Osteoblast (primary cell): ENCODE measurements at regions not wholly inside any gene's neighbourhood (a gene's known extent, or its start where the extent isn't known, plus 50 kb on each side); places are given as distances from the start of the nearest gene placed in this dataset.

Experiments
- DNase-seq: peaks from one replicate; pipeline ENCODE4 v3.0.0; 2011; ENCODE audit warnings: low spot score, mixed read lengths; ENCODE audit not compliant: insufficient read length; ENCODE audit errors: missing footprints
- H2AFZ ChIP-seq: 2 replicates; pipeline ENCODE4 v1.6.0; 2011; ENCODE audit warnings: mild to moderate bottlenecking, low read length
- H3K27ac ChIP-seq: 2 replicates; pipeline ENCODE4 v1.5.1; 2011; ENCODE audit warnings: mild to moderate bottlenecking, low read depth, low read length, moderate library complexity
- H3K27me3 ChIP-seq: 2 replicates; pipeline ENCODE4 v1.6.0; 2012; ENCODE audit warnings: mild to moderate bottlenecking, control low read depth, inconsistent platforms, low read length, moderate library complexity; ENCODE audit not compliant: insufficient read depth
- H3K36me3 ChIP-seq: 2 replicates; pipeline ENCODE4 v1.5.1; 2011; ENCODE audit warnings: mild to moderate bottlenecking, low read length, control low read depth, moderate library complexity; ENCODE audit not compliant: insufficient read depth
- H3K4me1 ChIP-seq: 2 replicates; pipeline ENCODE4 v1.5.1; 2011; ENCODE audit warnings: mild to moderate bottlenecking, low read length, control low read depth, moderate library complexity; ENCODE audit not compliant: insufficient read depth
- H3K4me2 ChIP-seq: 2 replicates; pipeline ENCODE4 v1.6.0; 2011; ENCODE audit warnings: mild to moderate bottlenecking, low read length; ENCODE audit not compliant: insufficient read depth
- H3K4me3 ChIP-seq: fragments of 200-600 bp; sonication (generic); 3 replicates; pipeline ENCODE4 v1.5.1; 2012; ENCODE audit warnings: mild to moderate bottlenecking, low read length, inconsistent platforms; ENCODE audit not compliant: insufficient read depth
- H3K79me2 ChIP-seq: 2 replicates; pipeline ENCODE4 v1.6.0; 2012; ENCODE audit warnings: mild to moderate bottlenecking, low read length, control low read depth, inconsistent platforms; ENCODE audit not compliant: insufficient read depth
- H3K9me3 ChIP-seq: 2 replicates; pipeline ENCODE4 v1.5.1; 2011; ENCODE audit warnings: low read depth, low read length, control low read depth
- H4K20me1 ChIP-seq: 2 replicates; pipeline ENCODE4 v1.6.0; 2012; ENCODE audit warnings: mild to moderate bottlenecking, low read length, control low read depth; ENCODE audit not compliant: insufficient read depth
- CTCF ChIP-seq: IDR thresholded peaks from 2 replicates; pipeline ENCODE4 v1.5.1; 2011; ENCODE audit warnings: mild to moderate bottlenecking, low read depth, low read length, moderate library complexity; ENCODE audit errors: extremely low read depth

- peak; percentile 85 for DNase-seq
- no peak overlapping the region for H3K4me3 ChIP-seq
- peak overlapping the region; percentile 82 for H3K27ac ChIP-seq
- peaks cover 31% of the 10 kb centered on the region for H3K4me1 ChIP-seq
- no peaks in the 10 kb centered on the region for H4K20me1 ChIP-seq
- no peak for TF ChIP-seq CTCF
- peaks cover 17% of the 10 kb centered on the region for H3K27me3 ChIP-seq
- H3K79me2 ChIP-seq, result no peaks in the 10 kb centered on the region
- H3K36me3 ChIP-seq, result no peaks in the 10 kb centered on the region
- no peak overlapping the region for H2AFZ ChIP-seq
- peak overlapping the region; percentile 70 for H3K4me2 ChIP-seq
- peaks cover 2% of the 10 kb centered on the region for H3K9me3 ChIP-seq
These were observed 104.5 kb downstream of the RPLP1 start for GRCh38 chr15:69557020-69557706.

DNA sequence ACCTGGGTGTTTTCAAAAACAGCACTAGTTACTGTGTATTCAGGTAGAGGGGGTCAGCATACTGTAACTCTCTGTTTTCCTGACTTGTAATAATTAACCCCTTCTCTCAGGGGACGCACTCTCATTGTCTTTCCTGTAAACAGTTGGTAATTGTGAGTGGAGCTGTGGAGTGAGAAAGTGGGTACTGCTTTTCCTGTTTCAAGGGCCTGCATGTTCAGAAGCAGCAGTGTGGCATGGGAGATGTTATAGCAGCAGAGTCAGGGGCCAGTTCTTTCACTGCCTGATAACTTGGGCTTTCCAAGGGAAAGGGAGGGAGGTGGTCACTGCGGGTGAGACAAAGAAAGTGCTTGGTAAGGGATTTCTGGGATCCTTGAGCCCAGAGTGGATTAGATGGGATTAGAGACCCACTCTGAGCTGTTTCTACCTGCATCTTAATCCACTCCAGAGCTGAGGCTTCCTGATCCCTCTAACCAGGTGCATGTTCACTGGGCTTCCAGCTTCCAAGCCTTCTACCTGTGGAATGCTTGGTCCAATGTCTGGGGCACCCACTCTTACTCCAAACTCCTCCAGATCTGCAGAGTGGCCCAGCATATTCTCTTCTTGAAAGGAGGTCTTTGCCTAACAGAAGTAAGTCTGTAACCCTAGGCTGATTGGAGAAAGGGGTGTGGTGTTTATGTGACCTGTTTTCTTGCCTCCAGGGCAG, 105.2 kb downstream of the RPLP1 start:
- Histone ChIP-seq H3K79me2 (no peaks in the 10 kb centered on the region), H3K4me2 (peak overlapping the region; percentile 70), H4K20me1 (no peaks in the 10 kb centered on the region), H3K9me3 (no peaks in the 10 kb centered on the region), H3K4me3 (no peak overlapping the region), H3K36me3 (no peaks in the 10 kb centered on the region), H2AFZ (no peak overlapping the region), H3K27me3 (peaks cover 24% of the 10 kb centered on the region), H3K4me1 (peaks cover 31% of the 10 kb centered on the region), H3K27ac (peak overlapping the region; percentile 19)
- TF ChIP-seq CTCF, result no peak
- no peak for DNase-seq

GRCh38 chr15:69559440-69560190, 107.0 kb downstream of the RPLP1 start:
- Histone ChIP-seq H3K27me3 (peaks cover 27% of the 10 kb centered on the region), H3K27ac (no peak overlapping the region), H3K9me3 (no peaks in the 10 kb centered on the region), H3K4me3 (no peak overlapping the region), H3K4me1 (peaks cover 31% of the 10 kb centered on the region), H4K20me1 (no peaks in the 10 kb centered on the region), H2AFZ (no peak overlapping the region), H3K79me2 (no peaks in the 10 kb centered on the region), H3K36me3 (no peaks in the 10 kb centered on the region), H3K4me2 (no peak overlapping the region)
- DNase-seq, result peak; percentile 87
- peak; percentile 24 for TF ChIP-seq CTCF
